Caki2 (cell line): ENCODE measurements at regions not wholly inside any gene's neighbourhood (a gene's known extent, or its start where the extent isn't known, plus 50 kb on each side); places are given as distances from the start of the nearest gene placed in this dataset.
"Not testable (repeated sequence)": the region's sequence is repeated elsewhere in the genome, so short reads cannot be mapped to it uniquely, and the experiment has no call there.

ENCODE experiments used
- DNase-seq: peaks from one replicate; pipeline ENCODE4 v3.0.0-alpha.2; 2015; ENCODE audit warnings: low read depth
- in situ Hi-C: cut with HindIII; loops from 2 replicates; pipeline ENCODE4 v1.10.0; 2016; ENCODE audit warnings: low sequenced_read_pairs, low pct_unique_long_range_greater_than_20kb, mixed read lengths

DNA sequence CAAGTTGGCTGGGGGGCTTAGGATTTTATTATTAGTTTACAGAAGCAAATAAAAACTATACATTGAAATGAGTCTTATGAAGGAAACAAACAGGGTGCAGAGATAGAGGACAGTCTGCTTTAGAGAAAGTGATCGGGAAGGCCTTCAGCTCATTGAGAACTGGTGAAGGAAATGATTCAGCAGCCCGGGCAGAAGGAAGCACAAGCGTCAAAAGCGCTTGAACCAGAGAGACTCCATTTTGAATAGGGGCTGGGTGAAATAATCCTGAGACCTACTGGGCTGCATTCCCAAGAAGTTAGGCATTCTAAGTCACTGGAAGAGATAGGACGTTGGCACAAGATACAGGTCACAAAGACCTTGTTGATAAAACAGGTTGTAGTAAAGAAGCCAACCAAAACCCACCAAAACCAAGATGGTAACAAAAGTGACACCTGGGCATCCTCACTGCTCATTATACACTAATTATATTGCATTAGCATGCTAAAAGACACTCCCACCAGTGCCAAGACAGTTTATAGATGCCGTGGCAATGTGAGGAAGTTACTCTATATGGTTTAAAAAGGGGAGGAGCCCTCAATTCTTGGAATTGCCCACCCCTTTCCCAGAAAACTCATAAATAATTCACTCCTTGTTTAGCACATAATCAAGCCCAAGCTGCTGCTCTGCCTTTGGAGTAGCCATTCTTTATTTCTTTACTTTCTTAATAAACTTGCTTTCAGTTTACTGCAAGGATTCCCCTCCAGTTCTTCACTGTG, 83.1 kb upstream of the MPP7 start:
- DNase-seq, result no peak
- in situ Hi-C loops, result no loop called here

GRCh38 chr10:28386503-28386868, 83.6 kb upstream of the MPP7 start:
- in situ Hi-C loops, result no loop called here
- no peak for DNase-seq

DNA sequence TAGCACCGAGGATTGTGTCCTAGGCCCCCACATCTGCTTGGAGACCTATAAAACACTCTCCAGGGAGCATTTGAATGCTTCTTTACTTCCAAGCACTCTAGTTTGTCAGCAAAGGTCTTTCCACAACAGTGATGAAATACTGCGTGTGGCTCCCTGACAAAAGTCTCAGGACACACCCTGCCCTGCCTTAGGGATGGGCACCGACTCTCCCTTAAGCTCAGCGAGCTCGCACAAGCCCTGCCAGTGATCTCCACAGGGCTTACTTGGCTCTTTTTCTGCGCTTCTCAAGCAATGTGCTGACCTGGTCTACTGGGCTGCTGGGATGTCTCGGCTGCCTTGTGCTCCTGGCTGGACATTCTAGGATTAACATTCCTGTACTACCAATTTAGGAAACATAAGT, 84.3 kb upstream of the MPP7 start:
- no peak for DNase-seq
- in situ Hi-C loops, result no loop called here

- in situ Hi-C loops, result no loop called here
- no peak for DNase-seq
Measured at GRCh38 chr10:28391283-28391682, 88.4 kb upstream of the MPP7 start.

- in situ Hi-C loops, result no loop called here
- peak; percentile 46 for DNase-seq
Measured at GRCh38 chr10:28393956-28394568, 91.2 kb upstream of the MPP7 start.

GRCh38 chr10:28396331-28396730, 93.5 kb upstream of the MPP7 start:
- in situ Hi-C loops, result no loop called here
- no peak for DNase-seq

GRCh38 chr10:28397229-28397628, 94.4 kb upstream of the MPP7 start:
- no peak for DNase-seq
- in situ Hi-C loops, result no loop called here

- in situ Hi-C loops, result no loop called here
- DNase-seq, result no peak
Measured at GRCh38 chr10:28400176-28400575, 97.3 kb upstream of the MPP7 start.

- in situ Hi-C loops, result no loop called here
- no peak for DNase-seq
Measured at GRCh38 chr10:28400681-28401080, 97.8 kb upstream of the MPP7 start.

- in situ Hi-C loops, DNase-seq: not testable (repeated sequence)
Measured at GRCh38 chr10:28402611-28403073, 99.8 kb upstream of the MPP7 start.

- no peak for DNase-seq
- in situ Hi-C loops, result no loop called here
Measured at GRCh38 chr10:28403090-28403489, 100.2 kb upstream of the MPP7 start.

DNA sequence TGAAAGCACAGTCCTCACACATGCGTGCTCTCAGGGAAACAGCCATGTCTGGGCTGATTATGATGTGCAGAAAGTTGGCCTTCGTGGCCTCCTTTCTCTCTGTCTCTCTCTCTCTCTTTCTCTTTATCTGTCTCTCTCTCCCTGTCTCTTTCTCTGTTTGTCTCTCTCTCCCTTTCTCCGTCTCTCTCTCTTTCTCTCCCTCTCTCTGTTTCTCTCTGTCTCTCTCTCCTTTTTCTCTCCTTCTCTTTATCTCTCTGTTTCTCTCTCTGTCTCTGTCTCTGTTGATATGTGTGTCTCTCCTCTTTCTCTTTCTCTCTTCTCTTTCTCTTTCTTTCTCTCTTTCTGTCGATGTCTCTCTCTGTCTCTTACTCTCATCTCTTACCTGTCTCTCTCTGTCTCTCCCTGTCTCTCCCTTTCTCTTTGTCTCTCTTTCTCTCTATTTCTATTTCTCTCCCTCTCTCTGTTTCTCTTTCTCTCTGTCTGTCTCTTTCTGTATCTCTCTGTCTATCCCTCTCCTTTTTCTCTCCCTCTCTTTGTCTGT, 105.4 kb upstream of the MPP7 start:
- DNase-seq, result no peak
- in situ Hi-C loops, result no loop called here

DNA sequence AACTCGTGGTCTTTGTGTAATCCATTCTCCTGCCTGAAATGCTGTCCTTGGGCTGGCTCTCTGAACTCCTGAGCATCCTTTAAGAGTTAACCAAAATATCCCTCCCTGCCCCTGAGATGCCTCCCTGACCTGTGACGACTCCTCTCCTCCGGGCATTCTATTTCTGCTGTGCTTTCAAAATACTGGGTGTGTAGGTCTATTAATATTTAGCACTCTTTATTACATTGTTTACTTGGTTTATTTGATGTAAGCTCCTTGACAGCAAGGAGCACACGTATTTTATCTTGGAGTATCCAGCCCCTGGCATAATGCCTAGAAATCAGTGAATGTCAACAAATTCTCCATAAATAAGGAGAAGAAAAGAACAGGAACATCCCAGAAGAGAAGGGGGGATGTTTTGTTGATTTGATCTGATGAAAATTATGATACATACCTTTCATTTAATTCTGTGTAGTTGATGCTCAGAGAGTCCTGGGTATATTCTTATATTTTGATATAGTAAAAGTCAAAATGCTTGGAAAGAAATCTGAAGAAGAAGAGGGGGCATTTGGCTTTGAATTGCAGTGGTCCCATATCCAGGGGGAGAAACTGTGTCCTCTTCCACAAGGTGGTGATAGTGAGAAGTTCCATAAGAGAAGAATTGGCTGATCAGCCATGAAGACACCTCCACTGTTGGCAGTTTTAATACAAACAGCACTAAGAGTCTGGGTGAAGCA, 107.7 kb upstream of the MPP7 start:
- DNase-seq, result no peak
- in situ Hi-C loops, result no loop called here

DNA sequence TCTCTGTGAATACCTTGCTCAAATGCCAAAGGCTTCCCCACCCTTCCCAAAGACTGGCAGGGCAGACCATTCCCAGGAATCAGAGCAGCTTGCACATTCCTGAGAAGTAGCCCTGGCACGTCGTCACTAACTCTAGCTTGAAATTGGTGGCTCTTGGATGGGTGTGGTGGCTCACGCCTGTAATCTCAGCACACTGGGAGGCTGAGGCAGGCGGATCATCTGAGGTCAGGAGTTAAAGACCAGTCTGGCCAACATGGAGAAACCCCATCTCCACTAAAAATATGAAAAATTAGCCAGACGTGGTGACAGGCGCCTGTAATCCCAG, 108.2 kb upstream of the MPP7 start:
- in situ Hi-C loops, result no loop called here
- no peak for DNase-seq

DNA sequence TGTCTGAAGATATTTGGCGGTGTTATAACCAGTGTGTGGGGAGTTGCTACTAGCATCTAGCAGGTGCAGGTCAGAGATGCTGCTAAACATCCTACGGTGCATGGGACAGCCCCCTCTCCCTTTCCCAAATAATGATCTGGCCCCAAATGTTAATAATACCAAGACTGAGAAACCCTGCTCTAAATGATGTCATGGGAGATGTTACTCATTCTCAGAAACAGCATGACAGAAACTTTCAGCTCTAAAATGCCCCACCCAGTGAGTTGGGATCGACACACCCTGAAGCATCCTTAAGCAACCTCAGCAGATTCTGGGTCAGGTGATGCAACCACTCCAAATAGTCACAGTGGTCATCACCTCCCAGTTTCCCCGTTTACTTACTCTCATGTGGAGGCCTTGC, 108.8 kb upstream of the MPP7 start:
- in situ Hi-C loops, result no loop called here
- peak; percentile 6 for DNase-seq

DNA sequence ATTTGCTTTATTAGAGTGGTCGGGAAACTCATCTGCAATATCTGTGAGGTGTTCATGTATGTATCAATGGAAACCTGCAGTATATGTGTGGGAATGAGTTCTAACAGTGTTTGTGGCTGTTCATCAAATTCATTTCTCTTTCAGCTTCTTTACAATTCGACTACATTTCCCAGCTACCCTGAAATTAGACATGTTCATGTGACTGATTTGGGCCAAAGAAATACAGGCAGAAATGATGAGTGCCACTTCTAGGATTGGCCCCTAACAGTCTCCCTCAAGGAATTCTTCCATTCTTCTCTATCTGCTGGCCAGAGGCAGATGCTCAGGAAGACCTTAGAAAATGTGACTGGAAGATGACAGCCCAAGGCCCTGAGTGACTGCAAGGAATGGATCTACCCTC, 114.8 kb upstream of the WAC start:
- DNase-seq, result no peak
- in situ Hi-C loops, result no loop called here

GRCh38 chr10:28425422-28425821, 107.5 kb upstream of the WAC start:
- no peak for DNase-seq
- in situ Hi-C loops, result no loop called here

DNA sequence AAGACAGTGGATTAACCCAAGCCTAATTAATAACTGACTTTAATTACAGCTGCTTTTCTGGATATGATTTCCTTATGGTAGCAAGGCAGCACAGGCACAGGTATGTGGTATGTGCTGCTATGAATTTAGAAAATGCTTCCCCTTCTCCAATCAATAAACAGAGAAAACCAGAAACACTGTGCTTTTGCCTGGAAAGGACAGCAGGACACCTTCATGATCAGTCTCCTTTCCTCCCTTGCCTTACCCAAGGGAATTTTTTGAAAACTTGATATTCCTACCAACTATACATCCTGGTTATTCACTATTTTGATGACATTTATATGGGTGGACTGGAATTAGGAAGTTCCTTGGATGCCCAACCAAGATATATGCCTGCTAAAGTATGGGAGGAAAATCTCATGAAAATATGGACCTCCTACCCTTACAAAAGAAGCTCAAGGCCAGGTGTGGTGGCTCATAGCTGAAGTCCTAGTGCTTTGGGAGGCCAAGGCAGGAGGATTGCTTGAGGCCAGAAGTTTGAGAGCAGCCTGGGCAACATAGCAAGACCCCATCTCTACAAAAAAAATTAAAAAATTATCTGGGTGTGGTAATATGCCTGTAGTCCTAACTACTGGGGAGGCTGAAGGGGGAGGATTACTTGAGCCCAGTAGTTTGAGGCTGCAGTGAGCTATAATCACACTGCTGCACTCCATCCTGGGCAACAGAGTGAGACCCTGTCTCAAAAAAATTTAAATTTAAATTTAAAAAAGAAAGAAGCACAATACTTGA, 106.3 kb upstream of the WAC start:
- no peak for DNase-seq
- in situ Hi-C loops, result no loop called here

GRCh38 chr10:28427376-28427775, 105.5 kb upstream of the WAC start:
- no peak for DNase-seq
- in situ Hi-C loops, result no loop called here
